Mesenchymal stem cell (in vitro differentiated cells and primary cell): ENCODE measurements at regions not wholly inside any gene's neighbourhood (a gene's known extent, or its start where the extent isn't known, plus 50 kb on each side); places are given as distances from the start of the nearest gene placed in this dataset.

Experiments
- DNase-seq: peaks from one replicate; pipeline ENCODE4 v3.0.0-alpha.2; 2013
- H2AFZ ChIP-seq: one replicate; pipeline ENCODE4 v1.6.1; 2013; ENCODE audit warnings: low read depth, mild to moderate bottlenecking, control low read depth, inconsistent platforms, low read length, moderate library complexity
- H2AK5ac ChIP-seq: 2 replicates; pipeline ENCODE4 v1.6.1; 2013; ENCODE audit warnings: low read length, moderate library complexity, mild to moderate bottlenecking, inconsistent platforms; ENCODE audit not compliant: severe bottlenecking
- H2BK120ac ChIP-seq: one replicate; pipeline ENCODE4 v1.6.1; 2013; ENCODE audit warnings: low read depth, mild to moderate bottlenecking, inconsistent platforms, low read length, moderate library complexity
- H2BK12ac ChIP-seq, 2 experiments: one replicate each; pipeline ENCODE4 v1.6.1; 2013; ENCODE audit warnings: inconsistent platforms in 2 of 2, low read length in 2 of 2, mild to moderate bottlenecking in 2 of 2, moderate library complexity in 2 of 2, control low read depth in 1 of 2
- H2BK15ac ChIP-seq: one replicate; pipeline ENCODE4 v1.6.1; 2013; ENCODE audit warnings: mild to moderate bottlenecking, low read depth, inconsistent platforms; ENCODE audit not compliant: poor library complexity, severe bottlenecking
- H2BK5ac ChIP-seq: 2 replicates; pipeline ENCODE4 v1.6.1; 2013; ENCODE audit warnings: low read depth, mild to moderate bottlenecking, low read length, control low read depth, inconsistent platforms; ENCODE audit not compliant: poor library complexity, severe bottlenecking
- H3K14ac ChIP-seq, 2 experiments: one replicate each; pipeline ENCODE4 v1.6.1; 2013; ENCODE audit warnings: inconsistent platforms in 2 of 2, low read length in 2 of 2, control low read depth in 1 of 2, mild to moderate bottlenecking in 1 of 2, moderate library complexity in 1 of 2
- H3K18ac ChIP-seq, 2 experiments: one replicate each; pipeline ENCODE4 v1.6.1; 2013; ENCODE audit warnings: inconsistent platforms in 2 of 2, low read length in 2 of 2, control low read depth in 1 of 2, low read depth in 1 of 2, mild to moderate bottlenecking in 1 of 2
- H3K23ac ChIP-seq, 2 experiments: one replicate each; pipeline ENCODE4 v1.6.1; 2013; ENCODE audit warnings: inconsistent platforms in 2 of 2, low read length in 2 of 2, mild to moderate bottlenecking in 2 of 2, moderate library complexity in 2 of 2, control low read depth in 1 of 2
- H3K27ac ChIP-seq: 2 replicates; pipeline ENCODE4 v1.5.1; 2013; ENCODE audit warnings: mild to moderate bottlenecking, moderate library complexity, low read length, control low read depth, inconsistent platforms; ENCODE audit not compliant: poor library complexity, severe bottlenecking
- H3K27me3 ChIP-seq, 2 experiments: 2 replicates each; pipeline versions ENCODE4 v1.6.1 to v1.7.0; 2013; ENCODE audit warnings: low read length in 2 of 2, mild to moderate bottlenecking in 2 of 2, moderate library complexity in 2 of 2, control low read depth in 1 of 2, inconsistent platforms in 1 of 2; ENCODE audit not compliant: control insufficient read depth in 1 of 2, insufficient read depth in 1 of 2
- H3K36me3 ChIP-seq, 2 experiments: 2 replicates each; pipeline versions ENCODE4 v1.6.1 to v1.7.0; 2013; ENCODE audit warnings: low read length in 2 of 2, control low read depth in 1 of 2, inconsistent platforms in 1 of 2, low read depth in 1 of 2, mild to moderate bottlenecking in 1 of 2; ENCODE audit not compliant: insufficient read depth in 2 of 2, control insufficient read depth in 1 of 2
- H3K4ac ChIP-seq, 2 experiments: one replicate each; pipeline ENCODE4 v1.6.1; 2013; ENCODE audit warnings: inconsistent platforms in 2 of 2, low read length in 2 of 2, mild to moderate bottlenecking in 2 of 2, moderate library complexity in 2 of 2, control low read depth in 1 of 2, low read depth in 1 of 2
- H3K4me1 ChIP-seq: 2 replicates; pipeline ENCODE4 v1.6.1; 2013; ENCODE audit warnings: low read depth, low read length, control low read depth; ENCODE audit not compliant: control insufficient read depth, insufficient read depth
- H3K4me2 ChIP-seq: 2 replicates; pipeline ENCODE4 v1.6.1; 2013; ENCODE audit warnings: low read length, mild to moderate bottlenecking, inconsistent platforms; ENCODE audit not compliant: poor library complexity, severe bottlenecking
- H3K4me3 ChIP-seq, 2 experiments: 2 replicates each; pipeline versions ENCODE4 v1.5.1 to v1.7.0; 2013; ENCODE audit warnings: low read length in 2 of 2, mild to moderate bottlenecking in 2 of 2, control low read depth in 1 of 2, low read depth in 1 of 2; ENCODE audit not compliant: insufficient read depth in 1 of 2
- H3K79me1 ChIP-seq: replicated peaks from 2 replicates; pipeline ENCODE4 v1.6.1; 2013; ENCODE audit warnings: mild to moderate bottlenecking, control low read depth, low read length, inconsistent platforms; ENCODE audit not compliant: poor library complexity, severe bottlenecking
- H3K9ac ChIP-seq: 2 replicates; pipeline ENCODE4 v1.7.0; 2013; ENCODE audit warnings: mild to moderate bottlenecking, low read length, moderate library complexity
- H3K9me3 ChIP-seq: 2 replicates; pipeline ENCODE4 v1.7.0; 2013; ENCODE audit warnings: mild to moderate bottlenecking, low read length; ENCODE audit not compliant: control insufficient read depth
- H4K8ac ChIP-seq: one replicate; pipeline ENCODE4 v1.6.1; 2013; ENCODE audit warnings: inconsistent platforms, mild to moderate bottlenecking, low read length, moderate library complexity
- H4K91ac ChIP-seq: one replicate; pipeline ENCODE4 v1.6.1; 2013; ENCODE audit warnings: mild to moderate bottlenecking, low read length, inconsistent platforms
- WGBS: methylation state at CpG from one replicate; pipeline ENCODE4 v1.1.7; 2013; ENCODE audit warnings: mixed read lengths; 5-methylcytosine and 5-hydroxymethylcytosine counted together

DNA sequence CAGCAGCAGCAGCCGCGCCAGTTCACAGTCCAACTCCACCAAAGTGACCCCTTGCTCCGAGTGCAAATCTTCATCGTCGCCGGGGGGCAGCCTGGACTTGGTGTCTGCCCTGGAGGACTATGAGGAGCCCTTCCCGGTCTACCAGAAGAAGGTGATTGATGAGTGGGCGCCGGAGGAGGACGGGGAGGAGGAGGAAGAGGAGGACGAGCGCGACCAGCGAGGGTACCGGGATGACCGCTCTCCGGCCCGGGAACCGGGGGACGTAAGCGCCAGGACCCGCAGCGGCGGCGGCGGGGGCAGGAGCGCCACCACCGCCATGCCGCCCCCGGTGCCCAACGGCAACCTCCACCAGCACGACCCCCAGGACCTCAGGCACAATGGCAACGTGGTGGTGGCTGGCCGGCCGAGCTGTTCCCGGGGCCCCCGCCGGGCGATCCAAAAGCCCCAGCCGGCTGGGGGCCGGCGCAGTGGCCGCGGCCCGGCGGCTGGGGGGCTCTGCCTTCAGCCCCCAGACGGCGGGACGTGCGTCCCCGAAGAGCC is 224.1 kb upstream of the IL12A start:
- Histone ChIP-seq H3K4me1 (peaks cover 15% of the 10 kb centered on the region), H3K36me3 (peaks cover 3 to 6% of the 10 kb centered on the region in 2 experiments), H3K79me1 (peaks cover 2% of the 10 kb centered on the region), H4K8ac (peak overlapping the region; percentile 8), H3K18ac (peak overlapping the region; percentile 26 to 89), H3K14ac (peak overlapping the region; percentile 81 to 96), H2BK15ac (peak overlapping the region; percentile 82), H3K4ac (peak overlapping the region; percentile 73 to 86), H3K4me2 (peak overlapping the region; percentile 56), H2AFZ (peak overlapping the region; percentile 33), H3K27ac (peak overlapping the region; percentile 97), H3K9me3 (no peaks in the 10 kb centered on the region), H2BK12ac (peak overlapping the region; percentile 78 to 95), H3K23ac (peak overlapping the region in 1 of 2 experiments; percentile 46), H2AK5ac (peak overlapping the region; percentile 16), H2BK120ac (peak overlapping the region; percentile 22), H4K91ac (peak overlapping the region; percentile 48), H2BK5ac (peak overlapping the region; percentile 94), H3K27me3 (no peaks in the 10 kb centered on the region), H3K4me3 (peak overlapping the region; percentile 89 to 92), H3K9ac (peak overlapping the region; percentile 96)
- 1% methylated on average over 34 of the region's 51 CpGs for WGBS
- no peak for DNase-seq

- Histone ChIP-seq H3K27ac (peak overlapping the region; percentile 94), H3K4ac (peak overlapping the region; percentile 73 to 86), H3K27me3 (no peaks in the 10 kb centered on the region), H3K4me3 (peak overlapping the region; percentile 89 to 92), H4K91ac (no peak overlapping the region), H3K4me2 (peak overlapping the region; percentile 83), H3K9me3 (no peaks in the 10 kb centered on the region), H2BK12ac (peak overlapping the region in 1 of 2 experiments; percentile 77), H4K8ac (no peak overlapping the region), H3K36me3 (peaks cover 3 to 8% of the 10 kb centered on the region in 2 experiments), H2BK15ac (peak overlapping the region; percentile 82), H3K18ac (peak overlapping the region; percentile 75 to 89), H3K79me1 (peaks cover 2% of the 10 kb centered on the region), H2BK5ac (peak overlapping the region; percentile 94), H3K23ac (no peak overlapping the region), H3K4me1 (peaks cover 17% of the 10 kb centered on the region), H3K9ac (peak overlapping the region; percentile 96), H2AK5ac (peak overlapping the region; percentile 16), H3K14ac (peak overlapping the region in 1 of 2 experiments; percentile 90), H2BK120ac (peak overlapping the region; percentile 22), H2AFZ (peak overlapping the region; percentile 33)
- WGBS: under 1% methylated on average over 44 of the region's 47 CpGs
- peak; percentile 98 for DNase-seq
Measured at GRCh38 chr3:159765030-159765859, 223.4 kb upstream of the IL12A start.

GRCh38 chr3:159765860-159766294 is 222.8 kb upstream of the IL12A start:
- peak overlapping the region; percentile 83 for H3K4me2 ChIP-seq
- no peak overlapping the region for H4K8ac ChIP-seq
- H3K27me3 ChIP-seq: no peaks in the 10 kb centered on the region
- peaks cover 19% of the 10 kb centered on the region for H3K4me1 ChIP-seq
- no peak overlapping the region for H2BK120ac ChIP-seq
- H3K36me3 ChIP-seq: peaks cover 3 to 8% of the 10 kb centered on the region in 2 experiments
- DNase-seq: no peak
- H3K18ac ChIP-seq: peak overlapping the region; percentile 24 to 74
- WGBS: 41% methylated on average over 5 of the region's 5 CpGs
- H3K9ac ChIP-seq: peak overlapping the region; percentile 96
- H2AK5ac ChIP-seq: peak overlapping the region; percentile 57
- peak overlapping the region; percentile 89 to 92 for H3K4me3 ChIP-seq
- no peaks in the 10 kb centered on the region for H3K9me3 ChIP-seq
- H4K91ac ChIP-seq: no peak overlapping the region
- no peak overlapping the region for H2AFZ ChIP-seq
- peak overlapping the region in 1 of 2 experiments; percentile 75 for H3K4ac ChIP-seq
- peak overlapping the region; percentile 94 for H3K27ac ChIP-seq
- peaks cover 3% of the 10 kb centered on the region for H3K79me1 ChIP-seq
- no peak overlapping the region for H3K23ac ChIP-seq
- peak overlapping the region in 1 of 2 experiments; percentile 57 for H2BK12ac ChIP-seq
- H2BK15ac ChIP-seq: no peak overlapping the region
- peak overlapping the region; percentile 1 for H2BK5ac ChIP-seq
- no peak overlapping the region for H3K14ac ChIP-seq
